HPDE6-E6E7 (cell line): ENCODE measurements at regions not wholly inside any gene's neighbourhood (a gene's known extent, or its start where the extent isn't known, plus 50 kb on each side); places are given as distances from the start of the nearest gene placed in this dataset.
"Not testable (repeated sequence)": the region's sequence is repeated elsewhere in the genome, so short reads cannot be mapped to it uniquely, and the experiment has no call there.

Experiments
- DNase-seq: peaks from one replicate; pipeline ENCODE4 v3.0.0; 2011; ENCODE audit warnings: missing footprints; ENCODE audit errors: extremely low spot score

- no peak for DNase-seq
Measured at GRCh38 chr1:72530646-72531045, 248.3 kb upstream of the NEGR1 start.

GRCh38 chr1:72526926-72527325 lies 244.6 kb upstream of the NEGR1 start:
- DNase-seq, result no peak

- DNase-seq, result no peak
Measured at GRCh38 chr1:72524021-72524420, 241.7 kb upstream of the NEGR1 start.

GRCh38 chr1:72521659-72522058 lies 239.3 kb upstream of the NEGR1 start:
- no peak for DNase-seq

- DNase-seq, result no peak
Measured at GRCh38 chr1:72516826-72517225, 234.5 kb upstream of the NEGR1 start.

GRCh38 chr1:72516264-72516663 lies 233.9 kb upstream of the NEGR1 start:
- no peak for DNase-seq

GRCh38 chr1:72498371-72498770 lies 216.0 kb upstream of the NEGR1 start:
- DNase-seq, result no peak

- DNase-seq, result no peak
Measured at GRCh38 chr1:72489801-72490200, 207.5 kb upstream of the NEGR1 start.

- no peak for DNase-seq
Measured at GRCh38 chr1:72485801-72486200, 203.5 kb upstream of the NEGR1 start.

- DNase-seq, result no peak
Measured at GRCh38 chr1:72483846-72484357, 201.6 kb upstream of the NEGR1 start.

GRCh38 chr1:72482736-72483413 lies 200.5 kb upstream of the NEGR1 start:
- DNase-seq, result no peak

GRCh38 chr1:72481420-72481970 lies 199.2 kb upstream of the NEGR1 start:
- DNase-seq, result no peak

- DNase-seq, result no peak
Measured at GRCh38 chr1:72466376-72466775, 184.0 kb upstream of the NEGR1 start.

GRCh38 chr1:72462186-72462905 lies 180.0 kb upstream of the NEGR1 start:
- DNase-seq, result no peak

- DNase-seq, result no peak
Measured at GRCh38 chr1:72442262-72442661, 159.9 kb upstream of the NEGR1 start.

GRCh38 chr1:72439036-72439435 lies 156.7 kb upstream of the NEGR1 start:
- no peak for DNase-seq

- no peak for DNase-seq
Measured at GRCh38 chr1:72438270-72438669, 155.9 kb upstream of the NEGR1 start.

- no peak for DNase-seq
Measured at GRCh38 chr1:72435025-72435424, 152.7 kb upstream of the NEGR1 start.

- DNase-seq, result no peak
Measured at GRCh38 chr1:72434070-72434469, 151.7 kb upstream of the NEGR1 start.

- no peak for DNase-seq
Measured at GRCh38 chr1:72433591-72433990, 151.3 kb upstream of the NEGR1 start.

GRCh38 chr1:72432645-72433267 lies 150.4 kb upstream of the NEGR1 start:
- DNase-seq, result no peak

- no peak for DNase-seq
Measured at GRCh38 chr1:72431810-72432209, 149.5 kb upstream of the NEGR1 start.

- not testable (repeated sequence) for DNase-seq
Measured at GRCh38 chr1:72428276-72428675, 145.9 kb upstream of the NEGR1 start.
